ENCODE measurements at regions not wholly inside any gene's neighbourhood (a gene's known extent, or its start where the extent isn't known, plus 50 kb on each side); places are given as distances from the start of the nearest gene placed in this dataset.

DNA sequence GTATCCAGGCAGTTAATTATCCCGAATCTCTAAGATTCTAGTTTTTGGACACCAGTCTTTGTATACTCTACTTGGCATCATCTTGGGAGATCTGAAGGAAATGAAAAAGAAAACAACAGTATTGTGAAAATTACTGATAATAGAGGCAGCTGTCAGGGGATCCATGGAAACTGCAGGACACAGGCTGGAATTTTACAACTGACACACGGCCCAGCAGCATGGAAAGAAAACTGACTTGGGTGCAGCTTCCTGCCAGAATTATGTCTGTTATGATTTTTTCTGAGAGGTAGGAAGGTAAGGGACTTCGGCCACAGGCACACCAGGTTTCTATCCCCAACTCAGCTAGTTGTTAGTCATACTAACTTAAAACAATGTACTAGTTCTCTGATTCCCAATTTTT, 57.7 kb upstream of the ERBB4 start:
- DNase-seq: no peak

DNA sequence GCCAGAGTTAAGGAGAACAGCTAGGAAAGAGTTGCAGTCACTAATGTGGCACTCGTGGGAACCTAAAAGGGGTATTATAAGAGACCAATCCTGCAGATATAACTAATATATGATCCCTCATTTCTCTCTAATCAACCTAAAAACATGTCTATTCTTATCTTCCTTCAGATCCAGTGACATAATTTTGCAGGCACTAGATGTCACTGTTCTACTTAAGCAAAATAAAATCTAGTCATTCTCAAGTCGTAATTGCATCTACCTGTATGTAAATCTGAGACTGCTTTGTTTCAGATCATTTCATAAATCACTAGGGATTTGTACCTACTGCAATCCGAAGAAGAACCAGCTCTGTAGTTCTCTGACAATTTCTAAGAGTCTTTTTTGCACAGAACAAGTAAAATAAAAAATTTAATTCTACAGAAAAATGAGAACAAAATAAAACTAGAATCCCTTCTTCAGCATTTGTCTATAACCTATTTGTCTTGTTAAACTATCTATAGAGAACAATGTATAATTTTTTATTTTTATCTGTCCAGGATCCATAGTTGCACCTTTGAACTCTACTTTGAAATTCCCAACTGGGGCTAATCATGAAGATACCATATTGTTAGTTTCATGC, 56.5 kb upstream of the ERBB4 start:
- no peak for DNase-seq

DNA sequence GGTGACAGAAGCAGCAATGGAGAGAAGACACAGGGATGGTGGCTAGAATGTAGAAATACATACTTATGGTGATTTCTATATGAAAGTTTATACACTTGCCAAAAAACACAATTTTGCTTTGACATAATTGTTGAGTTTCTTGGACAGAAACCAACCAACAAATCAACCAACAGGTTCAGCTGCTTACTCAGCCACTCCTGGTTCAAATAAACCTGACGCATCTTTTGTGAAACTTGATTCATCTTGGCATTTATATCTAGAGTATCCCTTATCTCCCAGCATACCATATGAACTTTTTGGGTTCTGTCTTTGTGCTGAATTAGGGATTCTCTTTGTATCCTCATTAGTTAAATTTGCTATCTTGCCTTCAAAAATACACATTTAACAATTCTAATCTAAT, 54.1 kb upstream of the ERBB4 start:
- DNase-seq: no peak

All from CD4-positive, alpha-beta T cell treated with Interleukin-17A for 1 hour (primary cell).